ENCODE measurements at regions not wholly inside any gene's neighbourhood (a gene's known extent, or its start where the extent isn't known, plus 50 kb on each side); places are given as distances from the start of the nearest gene placed in this dataset.
"Not testable (repeated sequence)": the region's sequence is repeated elsewhere in the genome, so short reads cannot be mapped to it uniquely, and the experiment has no call there.

DNA sequence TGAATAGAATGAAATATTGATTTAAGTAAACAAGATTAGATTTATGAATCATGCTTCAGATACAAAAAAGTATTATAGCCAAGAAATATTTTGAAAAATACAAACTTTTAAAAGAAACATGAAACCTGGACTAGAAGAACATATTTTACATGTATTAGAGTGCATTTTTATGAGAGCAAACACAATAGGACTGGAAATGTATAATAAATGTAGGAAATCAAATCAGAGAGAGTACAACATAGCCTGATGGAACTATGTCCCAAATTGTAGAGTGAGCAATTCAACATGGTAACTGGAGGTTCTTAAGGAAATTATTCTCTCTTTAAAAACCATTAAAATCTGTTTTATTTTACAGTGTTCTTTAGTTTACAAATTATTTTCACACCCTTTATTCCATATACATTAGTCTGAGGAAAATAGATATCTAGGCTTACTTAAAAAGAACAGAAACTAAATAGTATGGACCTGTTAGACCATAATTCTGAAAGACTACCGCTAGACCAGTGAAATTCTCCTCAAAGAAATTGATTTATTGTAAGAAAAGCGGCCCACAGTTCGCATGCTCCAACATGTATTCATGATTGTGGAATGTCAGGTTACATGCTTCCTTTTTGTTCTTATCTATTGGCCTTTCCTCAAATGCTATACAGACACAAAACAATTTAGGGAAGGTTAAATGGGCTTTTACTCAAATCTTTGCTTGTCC, 1526.5 kb upstream of the SLC10A2 start:
- H3K4me3 ChIP-seq (ENCODE audit: low read depth, low read length): no peak overlapping the region

DNA sequence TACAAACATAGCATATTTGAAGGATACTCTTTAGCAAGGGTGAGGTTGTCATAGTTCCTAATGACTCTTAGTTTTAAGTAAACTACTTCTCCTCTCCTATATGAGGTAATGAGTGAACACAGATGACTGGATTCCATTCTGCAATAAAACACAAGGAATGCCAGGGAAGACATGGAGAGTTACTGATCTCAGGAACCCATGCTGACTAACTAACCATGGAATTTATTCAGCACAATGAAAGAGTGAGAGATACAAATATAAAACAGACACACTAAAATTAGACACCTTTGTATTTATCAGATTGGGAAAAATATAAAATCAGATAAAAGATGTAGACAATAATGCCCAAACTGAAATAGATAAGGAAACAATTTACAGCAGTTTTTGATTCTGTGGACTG, 1525.9 kb upstream of the SLC10A2 start:
- H3K4me3 ChIP-seq (ENCODE audit: low read depth, low read length): no peak overlapping the region

DNA sequence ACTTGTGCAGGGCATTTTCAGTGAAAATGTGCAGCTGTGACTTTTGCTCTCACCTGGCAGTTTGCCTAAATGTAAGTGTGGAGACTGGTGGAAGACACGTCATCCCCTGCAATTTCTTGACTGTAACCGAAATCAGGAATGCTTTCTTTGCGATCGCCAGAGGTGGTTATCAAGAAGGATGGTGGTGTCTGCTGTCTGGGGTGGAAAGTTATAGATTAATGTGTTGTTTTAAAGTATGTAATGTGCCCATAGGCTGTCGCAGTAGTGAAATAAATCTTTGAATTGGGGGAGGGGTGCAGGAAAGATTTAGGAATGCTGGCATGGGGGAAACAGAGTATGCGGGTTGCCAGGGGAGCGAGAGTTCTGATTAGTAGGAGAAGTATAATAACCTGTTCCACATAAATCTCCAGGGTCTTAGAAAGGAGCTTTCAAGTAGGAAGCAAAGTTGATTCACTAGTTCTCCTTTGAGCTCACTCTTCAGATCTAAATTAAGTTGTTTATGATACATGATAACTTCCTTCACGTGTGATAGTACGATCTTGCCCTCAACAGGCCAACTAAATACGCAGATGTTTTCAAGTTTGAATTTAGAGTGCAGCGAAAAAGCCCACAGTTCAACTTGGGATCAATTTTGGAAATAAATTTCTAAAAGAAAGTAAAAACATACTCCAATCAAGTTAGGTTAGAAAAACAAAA, 1520.0 kb upstream of the SLC10A2 start:
- no peak overlapping the region for H3K4me3 ChIP-seq (ENCODE audit: low read depth, low read length)

DNA sequence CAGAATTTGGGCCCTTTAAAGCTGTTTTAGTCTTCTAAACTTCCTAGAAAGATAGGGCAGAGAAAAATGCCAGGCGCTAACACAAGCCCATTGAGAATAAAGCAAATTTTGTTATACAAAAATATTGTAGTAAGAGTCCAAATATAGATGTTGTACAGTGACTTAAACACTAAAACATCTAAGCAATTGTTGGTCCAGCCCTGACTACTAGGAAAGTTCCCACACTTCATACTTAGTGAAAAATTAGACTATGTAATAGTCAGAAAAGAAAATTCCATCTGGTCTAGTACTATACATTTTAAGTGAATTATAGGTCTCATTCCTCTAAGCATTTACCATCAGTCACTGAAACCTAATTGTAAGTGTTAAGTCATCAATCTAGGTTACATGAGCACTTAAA, 1518.3 kb upstream of the SLC10A2 start:
- H3K4me3 ChIP-seq (ENCODE audit: low read depth, low read length): no peak overlapping the region

DNA sequence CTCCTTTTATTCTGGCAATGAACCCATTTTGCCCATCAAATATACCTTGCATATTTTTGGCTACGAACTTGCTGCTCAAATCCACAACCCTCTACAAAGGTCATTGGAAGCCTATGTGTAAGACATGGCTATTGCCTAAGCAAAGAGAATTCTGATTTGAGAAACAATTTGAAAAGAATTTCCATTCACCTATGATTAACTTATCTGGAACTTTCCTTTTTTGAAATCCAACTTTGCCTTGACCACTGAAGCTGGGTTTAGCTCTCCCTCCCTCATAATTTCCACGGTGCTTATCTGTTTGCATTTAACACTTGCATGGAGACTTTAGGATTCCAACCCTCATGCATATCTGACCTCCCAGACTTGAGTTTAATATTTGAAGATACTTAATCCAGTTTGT, 1514.7 kb upstream of the SLC10A2 start:
- no peak overlapping the region for H3K4me3 ChIP-seq (ENCODE audit: low read depth, low read length)

DNA sequence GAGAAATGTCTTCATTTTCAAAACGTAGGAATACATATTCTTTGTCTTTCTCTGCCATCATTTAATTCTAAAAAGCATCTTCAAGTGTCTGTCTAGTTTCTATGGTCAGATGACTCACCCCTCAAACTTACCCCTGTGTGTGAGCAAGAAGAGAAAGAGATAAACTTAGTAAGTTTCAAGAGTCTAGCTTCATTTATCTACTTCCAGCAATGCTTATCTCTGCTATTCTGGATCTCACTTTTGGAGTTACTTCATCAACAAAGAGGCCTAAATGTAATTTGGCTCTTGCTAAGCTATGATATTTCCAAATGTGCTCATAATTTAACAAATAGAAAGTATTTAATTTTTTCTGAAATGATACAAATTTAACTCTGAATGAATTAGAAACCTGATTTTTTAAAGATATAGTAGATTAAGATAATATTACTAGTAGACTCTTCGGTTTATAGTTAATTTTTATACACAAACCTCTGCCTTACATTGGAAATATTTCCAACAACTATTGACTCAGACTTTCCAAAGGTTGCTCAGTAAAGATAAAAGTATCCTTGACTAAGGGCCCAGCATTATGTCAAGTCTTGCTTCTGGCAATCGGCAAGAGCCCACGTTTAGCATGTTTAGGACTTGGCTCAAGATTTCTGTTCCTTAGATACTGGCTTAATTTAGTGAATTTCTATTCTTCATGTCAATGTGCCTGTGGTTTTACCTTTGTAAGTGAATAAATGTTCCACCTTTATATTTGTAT, 1511.0 kb upstream of the SLC10A2 start:
- H3K4me3 ChIP-seq (ENCODE audit: low read depth, low read length): no peak overlapping the region

DNA sequence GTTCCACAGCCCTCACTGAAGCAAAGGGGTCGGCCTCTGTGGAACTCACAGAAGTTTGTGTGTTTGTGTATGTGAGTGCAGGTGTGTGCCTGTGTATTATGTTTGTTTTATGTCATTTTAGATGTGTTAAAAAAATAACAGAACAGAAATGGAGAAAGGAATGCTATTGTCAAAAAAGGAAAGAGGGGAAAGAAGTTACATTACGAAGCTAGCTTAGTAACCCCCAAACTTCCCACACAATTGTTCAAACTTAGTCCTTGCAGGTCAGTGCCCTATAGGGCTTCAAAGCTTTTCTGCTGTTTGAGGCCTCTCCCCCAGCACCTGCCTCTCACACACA, 1505.6 kb upstream of the SLC10A2 start:
- H3K4me3 ChIP-seq (ENCODE audit: low read depth, low read length): no peak overlapping the region

DNA sequence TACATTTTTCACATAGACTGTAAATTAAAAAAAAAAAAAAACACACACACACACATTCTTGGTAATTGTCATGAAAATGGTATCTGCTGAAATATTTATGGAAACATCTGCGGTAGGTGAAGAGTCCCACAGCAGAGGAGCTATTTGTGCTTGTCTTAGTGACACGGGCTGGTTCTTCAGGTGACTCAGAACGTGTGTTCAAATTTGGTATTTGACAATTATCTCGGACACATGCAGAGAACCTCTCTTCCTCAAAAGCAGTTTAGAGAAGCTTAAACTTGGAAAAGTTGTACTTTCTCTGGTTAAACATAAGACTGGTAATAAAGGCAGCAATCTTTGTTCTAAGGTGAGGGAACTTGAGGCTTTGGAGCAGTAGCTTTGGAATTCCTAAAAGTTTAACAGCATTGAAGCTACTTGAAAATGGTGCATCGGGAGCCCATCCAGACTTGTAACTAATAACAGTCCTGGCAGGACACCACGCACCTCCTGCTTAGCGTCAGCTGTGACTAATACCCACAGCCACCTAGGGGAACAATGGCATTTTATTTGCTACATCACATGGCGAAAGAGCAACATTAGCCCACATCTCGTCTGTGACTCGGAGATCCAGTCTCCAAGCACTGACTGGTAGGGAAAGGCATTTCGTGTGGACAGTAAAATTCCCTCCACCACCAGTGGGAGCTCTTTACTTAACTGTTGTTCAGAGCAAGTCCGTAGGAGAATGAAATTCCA, 1505.1 kb upstream of the SLC10A2 start:
- H3K4me3 ChIP-seq (ENCODE audit: low read depth, low read length): no peak overlapping the region

DNA sequence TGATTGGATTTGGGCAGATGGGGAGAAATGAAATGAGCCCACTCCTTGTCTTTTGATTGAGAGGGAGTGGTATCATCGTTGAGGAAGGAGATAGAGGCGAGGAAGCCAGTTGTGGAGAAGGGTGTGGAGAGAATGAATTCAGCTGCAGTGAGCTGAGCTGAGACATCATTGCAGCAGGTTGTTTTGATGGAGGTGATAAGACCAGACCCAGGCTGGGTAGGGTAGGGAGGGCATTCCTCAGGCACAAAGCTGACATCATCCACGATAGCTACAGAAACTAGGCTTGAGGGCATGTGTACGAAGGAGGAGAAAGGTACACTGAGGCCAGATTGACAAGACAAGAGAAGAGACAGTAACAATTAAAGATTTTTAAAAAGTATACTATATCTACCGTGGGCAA, 1500.9 kb upstream of the SLC10A2 start:
- no peak overlapping the region for H3K4me3 ChIP-seq (ENCODE audit: low read depth, low read length)

DNA sequence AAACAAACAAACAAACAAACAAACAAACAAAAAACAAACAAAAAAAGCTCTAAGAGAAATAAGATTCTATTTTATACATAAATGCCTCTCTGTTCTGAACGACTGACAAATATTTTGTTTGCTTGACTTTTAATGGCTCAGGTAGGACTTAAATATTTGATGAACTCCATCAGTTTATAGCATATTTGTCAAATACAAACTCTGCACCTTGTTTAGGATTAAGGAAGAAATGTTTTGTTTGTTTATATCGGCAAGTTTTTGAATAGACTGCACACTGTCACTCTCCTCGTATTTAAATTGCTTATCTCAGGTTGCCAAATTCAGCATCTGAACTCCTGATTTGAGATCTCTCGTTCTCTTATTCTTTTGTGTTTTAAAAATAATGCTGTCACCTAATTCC, 1499.7 kb upstream of the SLC10A2 start:
- H3K4me3 ChIP-seq (ENCODE audit: low read depth, low read length): no peak overlapping the region

DNA sequence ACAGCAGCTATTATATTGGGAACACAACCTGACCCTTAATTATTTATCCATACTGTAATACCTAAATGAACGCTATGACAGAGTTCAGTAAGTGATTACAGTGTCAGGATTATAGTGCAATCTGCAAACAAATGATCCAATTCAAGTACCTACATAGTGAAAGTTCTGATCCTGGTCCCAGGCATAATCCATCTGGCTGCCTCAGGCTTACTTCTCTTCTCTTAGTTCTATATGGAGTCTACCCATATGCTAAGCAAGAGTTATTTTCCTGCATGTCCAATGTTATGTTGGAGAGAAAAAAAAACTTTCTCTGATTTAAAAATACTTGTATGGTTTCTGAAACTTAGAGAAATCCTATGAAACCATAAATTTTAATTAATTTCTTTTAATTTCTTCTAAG, 1487.7 kb upstream of the SLC10A2 start:
- H3K4me3 ChIP-seq (ENCODE audit: low read depth, low read length): no peak overlapping the region

DNA sequence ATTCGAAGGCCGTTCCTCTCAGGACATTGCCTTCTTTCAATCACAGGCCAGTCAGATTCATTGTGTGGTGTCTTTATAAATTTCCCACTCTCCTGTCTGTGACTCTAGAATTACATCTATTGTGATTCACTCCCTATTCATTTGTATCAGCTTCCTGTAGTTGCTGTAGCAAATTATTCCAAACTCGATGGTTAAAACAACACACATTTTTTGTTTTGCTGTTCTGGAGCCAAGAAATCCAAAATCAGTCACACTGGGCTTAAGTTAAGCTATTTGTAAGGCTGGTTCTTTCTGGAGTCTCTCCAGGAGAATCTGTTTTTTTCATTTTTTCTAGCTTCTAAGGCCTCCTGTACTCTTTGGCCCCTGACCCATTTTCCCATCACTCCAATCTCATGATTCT, 1487.0 kb upstream of the SLC10A2 start:
- H3K4me3 ChIP-seq (ENCODE audit: low read depth, low read length): no peak overlapping the region

DNA sequence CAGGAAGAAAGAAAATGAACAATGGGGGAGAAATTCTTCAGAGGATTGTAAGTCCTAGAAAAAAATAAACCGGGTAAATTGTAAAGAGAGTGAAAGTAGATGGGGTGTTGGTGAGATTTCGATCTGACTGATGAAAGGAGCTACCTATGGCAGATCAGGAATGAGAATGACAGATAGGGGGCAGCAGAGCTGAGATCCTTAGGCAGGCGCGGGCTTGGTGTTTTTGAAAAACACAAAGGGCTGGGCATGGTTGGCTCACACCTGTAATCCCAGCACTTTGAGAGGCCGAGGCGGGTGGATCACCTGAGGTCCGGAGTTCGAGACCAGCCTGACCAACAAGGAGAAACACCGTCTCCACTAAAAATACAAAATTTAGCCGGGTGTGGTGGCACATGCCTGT, 1468.6 kb upstream of the SLC10A2 start:
- no peak overlapping the region for H3K4me3 ChIP-seq (ENCODE audit: low read depth, low read length)

DNA sequence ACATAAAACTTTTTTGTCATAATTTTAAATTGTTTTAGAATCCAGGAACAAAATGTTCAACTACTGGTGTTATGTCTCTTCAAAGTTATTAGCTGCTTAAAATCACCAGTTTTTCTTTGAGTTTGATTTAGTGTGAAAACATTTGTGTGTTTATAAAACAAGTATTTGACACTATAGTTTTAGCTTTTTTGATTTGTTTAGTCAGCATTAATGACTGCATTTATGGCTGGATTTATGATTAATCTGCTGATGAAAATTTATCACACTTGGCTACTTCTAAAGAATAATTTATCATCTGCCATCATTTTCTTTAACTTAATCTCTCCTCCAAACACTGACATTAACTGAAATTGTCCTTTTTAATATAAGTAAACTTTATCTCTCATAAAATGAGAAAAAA, 1465.9 kb upstream of the SLC10A2 start:
- H3K4me3 ChIP-seq (ENCODE audit: low read depth, low read length): no peak overlapping the region

DNA sequence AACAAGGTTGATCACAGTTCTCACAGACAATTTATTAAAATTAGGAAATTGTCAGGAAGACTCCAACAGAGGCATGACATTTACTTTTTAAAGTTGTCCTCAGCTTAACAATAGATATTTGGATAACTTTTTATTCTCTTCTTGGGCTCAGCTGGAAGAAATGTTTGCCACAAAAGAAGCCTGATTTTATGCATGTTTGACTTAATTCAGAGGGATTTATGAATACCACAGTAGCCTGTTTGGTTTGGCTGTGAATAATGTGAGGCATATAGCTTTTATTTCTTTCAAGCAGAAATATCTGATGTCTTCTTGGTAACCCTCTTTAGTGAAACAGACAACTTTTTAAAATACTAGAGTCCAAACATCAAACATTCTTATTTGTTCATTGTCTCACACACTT, 1464.5 kb upstream of the SLC10A2 start:
- no peak overlapping the region for H3K4me3 ChIP-seq (ENCODE audit: low read depth, low read length)

DNA sequence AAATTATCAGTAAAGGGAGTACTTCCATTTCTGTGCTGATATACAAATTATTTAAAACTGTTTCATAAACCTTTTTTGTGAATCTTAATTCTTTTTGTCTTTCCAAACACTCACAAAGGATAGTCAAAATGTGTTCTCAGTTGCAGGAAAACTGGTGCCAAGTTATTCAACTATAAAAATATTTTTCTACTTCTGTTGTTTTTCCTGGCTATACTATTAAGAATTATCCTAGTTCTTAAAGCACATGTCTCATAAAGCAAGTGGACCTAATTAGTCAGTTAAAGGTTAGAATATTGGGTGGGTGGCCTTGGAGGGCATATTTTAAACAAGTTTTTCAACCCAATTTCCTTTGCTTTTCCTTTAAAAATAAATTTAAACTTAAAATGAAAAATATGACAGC, 1460.3 kb upstream of the SLC10A2 start:
- H3K4me3 ChIP-seq (ENCODE audit: low read depth, low read length): no peak overlapping the region

DNA sequence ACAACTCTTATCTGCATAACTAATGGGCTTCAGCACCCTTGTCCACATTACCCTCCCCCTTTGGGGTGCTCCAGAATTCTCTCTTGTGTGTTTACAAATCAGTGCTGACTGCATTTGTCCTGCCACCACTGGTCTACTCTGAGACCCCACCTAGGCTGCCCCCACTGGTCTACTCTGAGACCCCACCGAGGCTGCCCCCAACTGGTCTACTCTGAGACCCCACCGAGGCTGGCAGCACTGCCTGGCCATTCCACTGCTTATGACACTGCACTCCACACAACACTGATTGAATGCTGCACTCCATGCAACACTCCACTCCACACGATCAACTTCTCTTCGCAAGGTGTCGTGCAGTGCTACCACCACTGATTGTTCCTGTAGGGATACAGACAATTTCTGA, 1459.2 kb upstream of the SLC10A2 start:
- no peak overlapping the region for H3K4me3 ChIP-seq (ENCODE audit: low read depth, low read length)

DNA sequence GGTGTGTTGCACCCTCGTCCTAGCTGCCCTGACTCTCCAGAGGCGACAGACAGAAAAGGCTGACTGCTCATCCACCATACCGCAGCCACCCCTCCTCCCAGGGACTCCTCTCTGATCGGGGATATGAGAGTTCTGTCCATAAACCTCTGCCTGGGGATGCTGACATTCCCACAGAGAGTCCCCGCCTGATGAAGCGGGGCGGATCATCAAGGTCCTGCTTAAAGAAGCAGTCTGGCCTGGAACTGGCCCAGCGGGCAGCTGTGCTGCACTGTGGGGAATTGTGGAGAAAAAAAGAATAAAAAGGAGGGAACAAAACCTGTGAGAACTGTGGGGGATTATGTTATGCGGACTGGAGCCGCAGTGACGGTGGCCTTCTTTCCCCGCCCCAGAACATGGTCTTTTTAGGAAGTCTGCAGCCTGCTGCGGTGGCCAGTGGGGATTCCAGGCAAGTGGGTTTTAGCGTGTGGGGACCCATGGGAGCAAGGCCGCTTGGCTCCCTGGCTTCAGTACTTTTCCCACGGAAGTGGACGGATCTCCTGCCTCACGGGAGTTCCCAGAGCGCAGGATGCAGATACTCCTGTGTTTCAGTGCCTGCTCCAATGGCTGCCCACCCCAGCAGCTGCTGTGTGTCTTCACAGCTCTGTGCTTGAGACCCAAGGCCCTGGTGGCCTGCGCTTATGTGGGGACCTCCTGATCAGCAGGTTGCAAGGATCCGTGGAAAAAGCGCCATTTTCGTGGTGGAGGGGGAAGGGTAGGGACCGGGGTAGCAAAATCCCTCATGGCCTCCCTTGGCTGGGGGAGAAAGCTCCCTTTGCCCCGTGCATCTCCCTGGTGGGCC, 1456.2 kb upstream of the SLC10A2 start:
- no peak overlapping the region for H3K4me3 ChIP-seq (ENCODE audit: low read depth, low read length)

DNA sequence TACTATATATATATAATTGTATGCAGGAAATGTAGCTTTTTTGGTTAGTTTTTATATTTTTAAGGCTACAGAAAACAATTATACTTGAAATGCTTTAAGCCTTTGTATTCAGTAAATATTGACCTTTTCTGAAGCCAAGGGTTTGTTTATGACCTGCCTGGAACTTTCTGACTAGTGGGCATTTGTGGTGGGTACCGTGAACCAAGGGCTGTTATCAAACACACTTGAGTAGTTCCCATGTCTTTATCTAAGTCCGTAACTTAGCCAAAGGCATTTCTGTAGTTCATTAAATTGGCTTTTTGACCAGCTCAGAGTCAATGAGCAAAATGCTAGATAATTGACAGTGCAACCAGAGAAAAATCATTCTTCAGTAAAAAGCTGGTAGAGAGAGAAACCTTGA, 1444.2 kb upstream of the SLC10A2 start:
- H3K4me3 ChIP-seq (ENCODE audit: low read depth, low read length): no peak overlapping the region

DNA sequence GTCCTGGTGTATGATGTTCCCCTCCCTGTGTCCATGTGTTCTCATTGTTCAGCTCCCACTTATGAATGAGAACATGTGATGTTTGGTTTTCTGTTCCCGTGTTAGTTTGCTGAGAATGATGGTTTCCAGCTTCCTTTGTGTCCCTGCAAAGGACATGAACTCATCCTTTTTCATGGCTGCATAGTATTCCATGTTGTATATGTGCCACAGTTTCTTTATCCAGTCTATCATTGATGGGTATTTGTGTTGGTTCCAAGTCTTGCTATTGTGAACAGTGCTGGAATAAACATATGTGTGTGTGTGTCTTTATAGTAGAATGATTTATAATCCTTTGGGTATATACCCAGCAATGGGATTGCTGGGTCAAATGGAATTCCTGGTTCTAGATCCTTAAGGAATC, 1427.3 kb upstream of the SLC10A2 start:
- not testable (repeated sequence) for H3K4me3 ChIP-seq (ENCODE audit: low read depth, low read length)

DNA sequence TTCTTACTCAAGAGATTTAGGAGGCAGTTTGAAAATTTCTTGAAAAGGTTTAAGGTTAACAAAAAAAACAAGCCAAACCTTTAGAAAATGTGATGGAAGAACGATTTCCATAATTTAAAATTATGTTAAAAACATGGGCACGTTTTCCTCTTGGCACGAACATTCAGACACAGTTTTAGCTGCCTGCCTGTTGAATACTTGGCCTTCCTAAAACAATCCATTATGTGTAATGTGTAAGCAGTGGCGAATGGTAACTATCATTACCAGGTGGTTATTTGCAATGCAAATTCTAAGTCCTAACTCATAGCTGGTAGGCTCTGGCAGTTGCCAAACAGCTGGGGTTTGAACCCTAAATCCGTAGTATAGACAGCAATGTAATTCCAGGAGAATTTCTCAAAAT, 1425.7 kb upstream of the SLC10A2 start:
- H3K4me3 ChIP-seq (ENCODE audit: low read depth, low read length): no peak overlapping the region

All from iPS-11a (cell line).